ENCODE measurements at regions not wholly inside any gene's neighbourhood (a gene's known extent, or its start where the extent isn't known, plus 50 kb on each side); places are given as distances from the start of the nearest gene placed in this dataset.

GRCh38 chr7:91609525-91609924, 271.0 kb downstream of the MTERF1 start:
- TF ChIP-seq CTCF (IDR thresholded peaks at IDR 0.05) (no peak), POLR2AphosphoS5 (IDR thresholded peaks at IDR 0.05) (no peak), EP300 (IDR thresholded peaks at IDR 0.05) (no peak), POLR2A (IDR thresholded peaks at IDR 0.05) (no peak)
